Esophagus squamous epithelium (tissue), 4 donors: ENCODE measurements at regions not wholly inside any gene's neighbourhood (a gene's known extent, or its start where the extent isn't known, plus 50 kb on each side); places are given as distances from the start of the nearest gene placed in this dataset.

Source experiments
- POLR2A ChIP-seq, 4 donors: fragments of 450-650 bp; IDR thresholded peaks; one replicate each; pipeline ENCODE4 v1.6.1; 2017; ENCODE audit warnings: antibody characterized with exemption in 4 of 4, mild to moderate bottlenecking in 4 of 4, moderate library complexity in 3 of 4
- TF ChIP-seq, protein P1 (sequence below), 6 experiments: fragments of 450-650 bp in 4 of 6; fragments of 200-600 bp in 2 of 6; sonication (generic) in 2 of 6; IDR thresholded peaks; one replicate each; pipeline ENCODE4 v1.5.1; 2016 to 2019; ENCODE audit warnings: antibody characterized with exemption in 6 of 6, mild to moderate bottlenecking in 4 of 6, moderate library complexity in 4 of 6

DNA sequence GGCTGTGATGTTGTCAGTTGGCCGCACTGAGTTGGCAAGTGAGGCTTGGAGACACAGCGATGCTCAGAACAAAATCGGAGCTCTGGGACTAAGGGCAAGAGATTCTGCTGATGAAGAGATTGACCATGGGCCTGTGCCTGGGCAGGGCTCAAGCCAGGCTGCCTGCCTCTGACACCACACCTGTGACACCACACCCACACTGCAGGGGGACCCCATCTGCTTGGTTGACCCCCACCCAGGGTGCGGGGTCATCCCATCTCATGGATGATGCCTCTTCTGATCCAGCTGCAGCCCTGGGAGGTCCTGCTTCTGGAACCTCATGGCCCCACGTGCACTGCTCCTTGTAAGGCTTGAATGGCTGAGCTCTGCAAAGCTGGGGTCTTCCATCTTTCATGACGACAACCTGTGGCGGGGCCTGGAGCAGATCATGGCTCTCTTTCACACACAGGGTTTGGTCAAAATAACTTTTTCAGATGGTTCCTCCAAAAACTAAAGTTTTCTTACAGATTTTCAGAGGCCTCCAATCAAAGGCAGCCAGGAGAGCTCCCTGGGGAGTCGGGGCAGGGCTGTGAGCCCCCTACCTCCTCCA, 185.2 kb downstream of the GADD45G start:
- TF ChIP-seq, protein P1, sequence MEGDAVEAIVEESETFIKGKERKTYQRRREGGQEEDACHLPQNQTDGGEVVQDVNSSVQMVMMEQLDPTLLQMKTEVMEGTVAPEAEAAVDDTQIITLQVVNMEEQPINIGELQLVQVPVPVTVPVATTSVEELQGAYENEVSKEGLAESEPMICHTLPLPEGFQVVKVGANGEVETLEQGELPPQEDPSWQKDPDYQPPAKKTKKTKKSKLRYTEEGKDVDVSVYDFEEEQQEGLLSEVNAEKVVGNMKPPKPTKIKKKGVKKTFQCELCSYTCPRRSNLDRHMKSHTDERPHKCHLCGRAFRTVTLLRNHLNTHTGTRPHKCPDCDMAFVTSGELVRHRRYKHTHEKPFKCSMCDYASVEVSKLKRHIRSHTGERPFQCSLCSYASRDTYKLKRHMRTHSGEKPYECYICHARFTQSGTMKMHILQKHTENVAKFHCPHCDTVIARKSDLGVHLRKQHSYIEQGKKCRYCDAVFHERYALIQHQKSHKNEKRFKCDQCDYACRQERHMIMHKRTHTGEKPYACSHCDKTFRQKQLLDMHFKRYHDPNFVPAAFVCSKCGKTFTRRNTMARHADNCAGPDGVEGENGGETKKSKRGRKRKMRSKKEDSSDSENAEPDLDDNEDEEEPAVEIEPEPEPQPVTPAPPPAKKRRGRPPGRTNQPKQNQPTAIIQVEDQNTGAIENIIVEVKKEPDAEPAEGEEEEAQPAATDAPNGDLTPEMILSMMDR (IDR thresholded peaks at IDR 0.05), result no peak
- no peak for TF ChIP-seq POLR2A (IDR thresholded peaks at IDR 0.05)
